GM12891 (cell line): ENCODE measurements at regions not wholly inside any gene's neighbourhood (a gene's known extent, or its start where the extent isn't known, plus 50 kb on each side); places are given as distances from the start of the nearest gene placed in this dataset.

ENCODE experiments used
- POLR2A ChIP-seq: IDR thresholded peaks from 2 replicates; pipeline ENCODE4 v1.6.1; 2011; ENCODE audit warnings: low read depth, low read length, control low read depth
- POLR2AphosphoS5 ChIP-seq: IDR thresholded peaks from 2 replicates; pipeline ENCODE4 v1.6.1; 2011; ENCODE audit warnings: low read depth, low read length, control low read depth

GRCh38 chr9:28121366-28121765 lies 548.1 kb upstream of the C9orf72 start:
- TF ChIP-seq POLR2A = no peak
- TF ChIP-seq POLR2AphosphoS5 = no peak
